Panc1 (cell line): ENCODE measurements at regions not wholly inside any gene's neighbourhood (a gene's known extent, or its start where the extent isn't known, plus 50 kb on each side); places are given as distances from the start of the nearest gene placed in this dataset.
"Not testable (repeated sequence)": the region's sequence is repeated elsewhere in the genome, so short reads cannot be mapped to it uniquely, and the experiment has no call there.

Experiments used
- ATAC-seq: fragments of 200-7000 bp; cut with Tn5 transposase; 2 replicates; pipeline ENCODE4 v1.9.1; 2020; ENCODE audit warnings: mild to moderate bottlenecking, moderate library complexity
- BruUV-seq: library from RNA; stranded (reverse); fragments of 400-500 nt; replicated peaks from 2 replicates; lab custom pipeline; 2021; lab: Mats Ljungman, UMichigan
- CTCF ChIA-PET: fragments of 300-600 bp; sonication (Branson Sonifier 250); formaldehyde crosslinking; loops from one replicate; lab custom pipeline; 2022; ENCODE audit warnings: antibody characterized with exemption; lab: Charles Lee
- POLR2A ChIA-PET: fragments of 300-600 bp; sonication (Branson Sonifier 250); formaldehyde crosslinking; loops from one replicate; lab custom pipeline; 2022; ENCODE audit warnings: antibody characterized with exemption; lab: Charles Lee
- DNase-seq: peaks from one replicate; pipeline ENCODE4 v3.0.0-alpha.2; 2010; ENCODE audit warnings: low read depth, low spot score
- H3K27ac ChIP-seq: 2 replicates; pipeline ENCODE4 v1.5.1; 2011; ENCODE audit warnings: mild to moderate bottlenecking, low read length, inconsistent platforms
- H3K27me3 ChIP-seq: fragments of 200-500 bp; sonication (Bioruptor generic); 2 replicates; pipeline ENCODE4 v1.6.0; 2014; ENCODE audit warnings: low read length, inconsistent platforms; ENCODE audit not compliant: control insufficient read depth, insufficient read depth
- H3K36me3 ChIP-seq: fragments of 200-500 bp; sonication (Bioruptor generic); 2 replicates; pipeline ENCODE4 v1.5.1; 2014; ENCODE audit warnings: inconsistent platforms, mild to moderate bottlenecking, low read length, moderate library complexity; ENCODE audit not compliant: control insufficient read depth, insufficient read depth
- H3K4me1 ChIP-seq: 2 replicates; pipeline ENCODE4 v1.5.1; 2011; ENCODE audit warnings: inconsistent platforms, mild to moderate bottlenecking, low read length, moderate library complexity; ENCODE audit not compliant: control insufficient read depth, insufficient read depth
- H3K4me3 ChIP-seq, 2 experiments: 2 replicates each; pipeline ENCODE4 v1.5.1; 2011 to 2012; ENCODE audit warnings: low read depth in 2 of 2, low read length in 2 of 2, mild to moderate bottlenecking in 2 of 2, inconsistent platforms in 1 of 2, moderate library complexity in 1 of 2
- H3K9me3 ChIP-seq: fragments of 200-500 bp; sonication (Bioruptor generic); 2 replicates; pipeline ENCODE4 v1.5.1; 2014; ENCODE audit warnings: low read depth, mild to moderate bottlenecking, inconsistent platforms, low read length, moderate library complexity; ENCODE audit not compliant: control insufficient read depth, insufficient read depth
- CTCF ChIP-seq: fragments of 450-650 bp; IDR thresholded peaks from 2 replicates; pipeline ENCODE4 v1.5.1; 2017; ENCODE audit warnings: mild to moderate bottlenecking
- POLR2AphosphoS5 ChIP-seq: IDR thresholded peaks from 2 replicates; pipeline ENCODE4 v1.6.1; 2012; ENCODE audit warnings: mild to moderate bottlenecking, low read depth, low read length, moderate library complexity
- REST ChIP-seq, 2 experiments: IDR thresholded peaks; 2 replicates each; pipeline ENCODE4 v1.6.1; 2011 to 2012; ENCODE audit warnings: low read depth in 2 of 2, control low read depth in 1 of 2, low read length in 1 of 2, mild to moderate bottlenecking in 1 of 2, moderate library complexity in 1 of 2; ENCODE audit not compliant: insufficient read depth in 1 of 2
- SIN3A ChIP-seq: IDR thresholded peaks from 2 replicates; pipeline ENCODE4 v1.6.1; 2012; ENCODE audit warnings: low read depth, mild to moderate bottlenecking, low read length, moderate library complexity, borderline replicate concordance; ENCODE audit not compliant: insufficient read depth
- TCF7L2 ChIP-seq: IDR thresholded peaks from 2 replicates; pipeline ENCODE4 v1.6.1; 2011; ENCODE audit warnings: mild to moderate bottlenecking, low read depth, low read length, inconsistent platforms
- in situ Hi-C: cut with HindIII; loops from 2 replicates; pipeline ENCODE4 v1.10.0; 2016; ENCODE audit warnings: low sequenced_read_pairs, low pct_unique_long_range_greater_than_20kb
- intact Hi-C: fragments of 100-400 bp; cut with micrococcal nuclease; formaldehyde crosslinking; loops from one replicate; pipeline ENCODE4 v1.10.0; 2022; ENCODE audit not compliant: unreplicated experiment

- BruUV-seq, H3K4me1 ChIP-seq, H3K36me3 ChIP-seq, H3K9me3 ChIP-seq, intact Hi-C loops, POLR2A ChIA-PET, H3K27me3 ChIP-seq, CTCF ChIA-PET, DNase-seq, H3K27ac ChIP-seq, in situ Hi-C loops, ATAC-seq, H3K4me3 ChIP-seq: not testable (repeated sequence)
Observed at GRCh38 chr9:78172610-78173009, 63.3 kb upstream of the CEP78 start.

- no peak for ATAC-seq
Observed at GRCh38 chr9:78171651-78172050, 64.2 kb upstream of the CEP78 start.

More at GRCh38 chr9:78171651-78172050, 64.2 kb upstream of the CEP78 start:
- ChIA-PET POLR2A (no interaction called here), CTCF (no interaction called here)
- Histone ChIP-seq H3K27me3 (no peaks in the 10 kb centered on the region; the same call in 1 of the 2 replicates), H3K4me1 (no peaks in the 10 kb centered on the region), H3K9me3 (no peaks in the 10 kb centered on the region), H3K36me3 (no peaks in the 10 kb centered on the region), H3K4me3 (no peak overlapping the region), H3K27ac (no peak overlapping the region)
- BruUV-seq = no TSS peak
- in situ Hi-C loops (no loop called here), intact Hi-C loops (no loop called here)
- TF ChIP-seq CTCF (no peak), REST (IDR thresholded peaks at IDR 0.05; ENCODE audit: insufficient read depth in 1 of 2, low read depth in 2 of 2, low read length in 1 of 2) (no peak), TCF7L2 (no peak), SIN3A (no peak), POLR2AphosphoS5 (no peak)
- DNase-seq = no peak
